22Rv1 (cell line): ENCODE measurements at regions not wholly inside any gene's neighbourhood (a gene's known extent, or its start where the extent isn't known, plus 50 kb on each side); places are given as distances from the start of the nearest gene placed in this dataset.

Experiments used
- ZFX ChIP-seq: fragments of 450-650 bp; IDR thresholded peaks from 2 replicates; pipeline ENCODE4 v1.6.1; 2017; ENCODE audit warnings: antibody characterized with exemption, borderline replicate concordance
- TF ChIP-seq, protein P1 (sequence below): fragments of 450-650 bp; IDR thresholded peaks from 2 replicates; pipeline ENCODE4 v1.5.1; 2017; ENCODE audit warnings: mild to moderate bottlenecking

GRCh38 chr12:97951717-97952116 is 489.1 kb downstream of the RMST start:
- TF ChIP-seq, protein P1, sequence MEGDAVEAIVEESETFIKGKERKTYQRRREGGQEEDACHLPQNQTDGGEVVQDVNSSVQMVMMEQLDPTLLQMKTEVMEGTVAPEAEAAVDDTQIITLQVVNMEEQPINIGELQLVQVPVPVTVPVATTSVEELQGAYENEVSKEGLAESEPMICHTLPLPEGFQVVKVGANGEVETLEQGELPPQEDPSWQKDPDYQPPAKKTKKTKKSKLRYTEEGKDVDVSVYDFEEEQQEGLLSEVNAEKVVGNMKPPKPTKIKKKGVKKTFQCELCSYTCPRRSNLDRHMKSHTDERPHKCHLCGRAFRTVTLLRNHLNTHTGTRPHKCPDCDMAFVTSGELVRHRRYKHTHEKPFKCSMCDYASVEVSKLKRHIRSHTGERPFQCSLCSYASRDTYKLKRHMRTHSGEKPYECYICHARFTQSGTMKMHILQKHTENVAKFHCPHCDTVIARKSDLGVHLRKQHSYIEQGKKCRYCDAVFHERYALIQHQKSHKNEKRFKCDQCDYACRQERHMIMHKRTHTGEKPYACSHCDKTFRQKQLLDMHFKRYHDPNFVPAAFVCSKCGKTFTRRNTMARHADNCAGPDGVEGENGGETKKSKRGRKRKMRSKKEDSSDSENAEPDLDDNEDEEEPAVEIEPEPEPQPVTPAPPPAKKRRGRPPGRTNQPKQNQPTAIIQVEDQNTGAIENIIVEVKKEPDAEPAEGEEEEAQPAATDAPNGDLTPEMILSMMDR, result no peak
- TF ChIP-seq ZFX, result no peak
